Panc1 (cell line): ENCODE measurements at regions not wholly inside any gene's neighbourhood (a gene's known extent, or its start where the extent isn't known, plus 50 kb on each side); places are given as distances from the start of the nearest gene placed in this dataset.

Source experiments
- ATAC-seq: fragments of 200-7000 bp; cut with Tn5 transposase; 2 replicates; pipeline ENCODE4 v1.9.1; 2020; ENCODE audit warnings: mild to moderate bottlenecking, moderate library complexity
- BruUV-seq: library from RNA; stranded (reverse); fragments of 400-500 nt; replicated peaks from 2 replicates; lab custom pipeline; 2021; lab: Mats Ljungman, UMichigan
- CTCF ChIA-PET: fragments of 300-600 bp; sonication (Branson Sonifier 250); formaldehyde crosslinking; loops from one replicate; lab custom pipeline; 2022; ENCODE audit warnings: antibody characterized with exemption; lab: Charles Lee
- POLR2A ChIA-PET: fragments of 300-600 bp; sonication (Branson Sonifier 250); formaldehyde crosslinking; loops from one replicate; lab custom pipeline; 2022; ENCODE audit warnings: antibody characterized with exemption; lab: Charles Lee
- DNase-seq: peaks from one replicate; pipeline ENCODE4 v3.0.0-alpha.2; 2010; ENCODE audit warnings: low read depth, low spot score
- H3K27ac ChIP-seq: 2 replicates; pipeline ENCODE4 v1.5.1; 2011; ENCODE audit warnings: mild to moderate bottlenecking, low read length, inconsistent platforms
- H3K27me3 ChIP-seq: fragments of 200-500 bp; sonication (Bioruptor generic); 2 replicates; pipeline ENCODE4 v1.6.0; 2014; ENCODE audit warnings: low read length, inconsistent platforms; ENCODE audit not compliant: control insufficient read depth, insufficient read depth
- H3K36me3 ChIP-seq: fragments of 200-500 bp; sonication (Bioruptor generic); 2 replicates; pipeline ENCODE4 v1.5.1; 2014; ENCODE audit warnings: inconsistent platforms, mild to moderate bottlenecking, low read length, moderate library complexity; ENCODE audit not compliant: control insufficient read depth, insufficient read depth
- H3K4me1 ChIP-seq: 2 replicates; pipeline ENCODE4 v1.5.1; 2011; ENCODE audit warnings: inconsistent platforms, mild to moderate bottlenecking, low read length, moderate library complexity; ENCODE audit not compliant: control insufficient read depth, insufficient read depth
- H3K4me3 ChIP-seq, 2 experiments: 2 replicates each; pipeline ENCODE4 v1.5.1; 2011 to 2012; ENCODE audit warnings: low read depth in 2 of 2, low read length in 2 of 2, mild to moderate bottlenecking in 2 of 2, inconsistent platforms in 1 of 2, moderate library complexity in 1 of 2
- H3K9me3 ChIP-seq: fragments of 200-500 bp; sonication (Bioruptor generic); 2 replicates; pipeline ENCODE4 v1.5.1; 2014; ENCODE audit warnings: low read depth, mild to moderate bottlenecking, inconsistent platforms, low read length, moderate library complexity; ENCODE audit not compliant: control insufficient read depth, insufficient read depth
- POLR2AphosphoS5 ChIP-seq: IDR thresholded peaks from 2 replicates; pipeline ENCODE4 v1.6.1; 2012; ENCODE audit warnings: mild to moderate bottlenecking, low read depth, low read length, moderate library complexity
- REST ChIP-seq, 2 experiments: IDR thresholded peaks; 2 replicates each; pipeline ENCODE4 v1.6.1; 2011 to 2012; ENCODE audit warnings: low read depth in 2 of 2, control low read depth in 1 of 2, low read length in 1 of 2, mild to moderate bottlenecking in 1 of 2, moderate library complexity in 1 of 2; ENCODE audit not compliant: insufficient read depth in 1 of 2
- SIN3A ChIP-seq: IDR thresholded peaks from 2 replicates; pipeline ENCODE4 v1.6.1; 2012; ENCODE audit warnings: low read depth, mild to moderate bottlenecking, low read length, moderate library complexity, borderline replicate concordance; ENCODE audit not compliant: insufficient read depth
- TCF7L2 ChIP-seq: IDR thresholded peaks from 2 replicates; pipeline ENCODE4 v1.6.1; 2011; ENCODE audit warnings: mild to moderate bottlenecking, low read depth, low read length, inconsistent platforms
- in situ Hi-C: cut with HindIII; loops from 2 replicates; pipeline ENCODE4 v1.10.0; 2016; ENCODE audit warnings: low sequenced_read_pairs, low pct_unique_long_range_greater_than_20kb
- intact Hi-C: fragments of 100-400 bp; cut with micrococcal nuclease; formaldehyde crosslinking; loops from one replicate; pipeline ENCODE4 v1.10.0; 2022; ENCODE audit not compliant: unreplicated experiment
- TF ChIP-seq, protein P1 (sequence below): fragments of 450-650 bp; IDR thresholded peaks from 2 replicates; pipeline ENCODE4 v1.5.1; 2017; ENCODE audit warnings: mild to moderate bottlenecking

- Histone ChIP-seq H3K4me3 (peak overlapping the region; percentile 38 to 68), H3K27me3 (no peaks in the 10 kb centered on the region; the same call in 1 of the 2 replicates), H3K9me3 (no peaks in the 10 kb centered on the region), H3K27ac (peak overlapping the region; percentile 36), H3K36me3 (no peaks in the 10 kb centered on the region), H3K4me1 (peaks cover 69% of the 10 kb centered on the region)
- ChIA-PET POLR2A (no interaction called here), CTCF (no interaction called here)
- BruUV-seq, result no TSS peak
- in situ Hi-C loops, result no loop called here
- no peak for TF ChIP-seq REST (IDR thresholded peaks at IDR 0.05; ENCODE audit: insufficient read depth in 1 of 2, low read depth in 2 of 2, low read length in 1 of 2)
- TF ChIP-seq SIN3A, result no peak
- TF ChIP-seq TCF7L2, result no peak
- TF ChIP-seq, protein P1, sequence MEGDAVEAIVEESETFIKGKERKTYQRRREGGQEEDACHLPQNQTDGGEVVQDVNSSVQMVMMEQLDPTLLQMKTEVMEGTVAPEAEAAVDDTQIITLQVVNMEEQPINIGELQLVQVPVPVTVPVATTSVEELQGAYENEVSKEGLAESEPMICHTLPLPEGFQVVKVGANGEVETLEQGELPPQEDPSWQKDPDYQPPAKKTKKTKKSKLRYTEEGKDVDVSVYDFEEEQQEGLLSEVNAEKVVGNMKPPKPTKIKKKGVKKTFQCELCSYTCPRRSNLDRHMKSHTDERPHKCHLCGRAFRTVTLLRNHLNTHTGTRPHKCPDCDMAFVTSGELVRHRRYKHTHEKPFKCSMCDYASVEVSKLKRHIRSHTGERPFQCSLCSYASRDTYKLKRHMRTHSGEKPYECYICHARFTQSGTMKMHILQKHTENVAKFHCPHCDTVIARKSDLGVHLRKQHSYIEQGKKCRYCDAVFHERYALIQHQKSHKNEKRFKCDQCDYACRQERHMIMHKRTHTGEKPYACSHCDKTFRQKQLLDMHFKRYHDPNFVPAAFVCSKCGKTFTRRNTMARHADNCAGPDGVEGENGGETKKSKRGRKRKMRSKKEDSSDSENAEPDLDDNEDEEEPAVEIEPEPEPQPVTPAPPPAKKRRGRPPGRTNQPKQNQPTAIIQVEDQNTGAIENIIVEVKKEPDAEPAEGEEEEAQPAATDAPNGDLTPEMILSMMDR, result no peak
- no peak for TF ChIP-seq POLR2AphosphoS5
- DNase-seq (no peak), ATAC-seq (no peak)
- intact Hi-C loops, result loop anchor here (2.0 to 5.0 kb wide), 2 partner anchors 36 to 278 kb away; no protein-coding TSS in a partner anchor
Observed at GRCh38 chr12:34346372-34347034, 324.2 kb downstream of the ALG10 start.

GRCh38 chr12:34347367-34347766, 325.1 kb downstream of the ALG10 start:
- peak; percentile 65 for ATAC-seq
- H3K4me3 ChIP-seq, result peak overlapping the region; percentile 38 to 68
- no peak for TF ChIP-seq POLR2AphosphoS5
- TF ChIP-seq TCF7L2, result no peak
- TF ChIP-seq, protein P1, result peak; percentile 96
- no peak for TF ChIP-seq SIN3A
- ChIA-PET CTCF (no interaction called here), POLR2A (no interaction called here)
- intact Hi-C loops (loop anchor here (2.0 to 5.0 kb wide), 2 partner anchors 35 to 277 kb away; no protein-coding TSS in a partner anchor), in situ Hi-C loops (no loop called here)
- no peak for DNase-seq
- H3K9me3 ChIP-seq, result no peaks in the 10 kb centered on the region
- H3K4me1 ChIP-seq, result peaks cover 64% of the 10 kb centered on the region
- no peaks in the 10 kb centered on the region for H3K36me3 ChIP-seq
- H3K27me3 ChIP-seq, result no peaks in the 10 kb centered on the region; the same call in 1 of the 2 replicates
- BruUV-seq, result no TSS peak
- peak overlapping the region; percentile 36; the same call in 1 of the 2 replicates for H3K27ac ChIP-seq
